ENCODE measurements at regions not wholly inside any gene's neighbourhood (a gene's known extent, or its start where the extent isn't known, plus 50 kb on each side); places are given as distances from the start of the nearest gene placed in this dataset.
"Not testable (repeated sequence)": the region's sequence is repeated elsewhere in the genome, so short reads cannot be mapped to it uniquely, and the experiment has no call there.

DNA sequence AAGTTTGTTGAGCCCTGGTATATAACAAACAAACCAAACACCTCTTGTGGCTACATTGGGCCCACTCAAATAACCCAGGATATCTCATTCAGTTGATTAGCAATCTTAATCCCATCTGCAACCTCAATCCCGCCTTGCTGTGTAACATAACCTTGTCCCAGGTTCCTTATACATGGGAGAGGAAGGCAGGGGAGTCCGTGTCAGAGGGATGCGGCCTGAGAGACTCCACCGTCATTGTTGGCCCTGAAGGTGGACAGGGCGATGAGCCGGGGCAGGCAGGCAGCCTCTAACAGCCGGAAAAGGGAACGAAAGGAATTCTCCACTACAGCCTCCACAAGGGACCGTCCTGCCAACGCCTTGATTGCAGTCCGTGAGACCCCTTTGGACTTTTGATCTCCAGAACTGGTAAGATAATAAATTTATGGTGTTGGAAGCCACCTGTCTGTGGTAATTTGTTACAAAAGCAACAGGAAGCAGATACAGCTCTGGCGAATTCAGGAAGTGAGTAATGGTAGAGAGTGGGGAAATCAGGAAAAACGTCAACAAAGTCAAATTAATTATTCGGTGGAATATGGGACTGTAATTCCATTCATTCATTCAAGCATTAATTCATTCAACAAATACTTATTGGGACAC is 124.5 kb upstream of the SALL4 start:
- Histone ChIP-seq H3K27me3 (ENCODE audit: control insufficient read depth, insufficient read depth, low read length) (no peaks in the 10 kb centered on the region), H3K27ac (ENCODE audit: low read depth, low read length) (no peak overlapping the region), H3K4me3 (ENCODE audit: low read depth, low read length) (no peak overlapping the region), H3K9me3 (ENCODE audit: control insufficient read depth, insufficient read depth, low read length) (no peaks in the 10 kb centered on the region)
- TF ChIP-seq, protein P1, sequence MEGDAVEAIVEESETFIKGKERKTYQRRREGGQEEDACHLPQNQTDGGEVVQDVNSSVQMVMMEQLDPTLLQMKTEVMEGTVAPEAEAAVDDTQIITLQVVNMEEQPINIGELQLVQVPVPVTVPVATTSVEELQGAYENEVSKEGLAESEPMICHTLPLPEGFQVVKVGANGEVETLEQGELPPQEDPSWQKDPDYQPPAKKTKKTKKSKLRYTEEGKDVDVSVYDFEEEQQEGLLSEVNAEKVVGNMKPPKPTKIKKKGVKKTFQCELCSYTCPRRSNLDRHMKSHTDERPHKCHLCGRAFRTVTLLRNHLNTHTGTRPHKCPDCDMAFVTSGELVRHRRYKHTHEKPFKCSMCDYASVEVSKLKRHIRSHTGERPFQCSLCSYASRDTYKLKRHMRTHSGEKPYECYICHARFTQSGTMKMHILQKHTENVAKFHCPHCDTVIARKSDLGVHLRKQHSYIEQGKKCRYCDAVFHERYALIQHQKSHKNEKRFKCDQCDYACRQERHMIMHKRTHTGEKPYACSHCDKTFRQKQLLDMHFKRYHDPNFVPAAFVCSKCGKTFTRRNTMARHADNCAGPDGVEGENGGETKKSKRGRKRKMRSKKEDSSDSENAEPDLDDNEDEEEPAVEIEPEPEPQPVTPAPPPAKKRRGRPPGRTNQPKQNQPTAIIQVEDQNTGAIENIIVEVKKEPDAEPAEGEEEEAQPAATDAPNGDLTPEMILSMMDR (IDR thresholded peaks at IDR 0.05; ENCODE audit: low read depth, low read length), result no peak
- no peak for DNase-seq (ENCODE audit: low read depth, low spot score)
- CTCF ChIA-PET, result no interaction called here
- POLR2A ChIA-PET, result no interaction called here

DNA sequence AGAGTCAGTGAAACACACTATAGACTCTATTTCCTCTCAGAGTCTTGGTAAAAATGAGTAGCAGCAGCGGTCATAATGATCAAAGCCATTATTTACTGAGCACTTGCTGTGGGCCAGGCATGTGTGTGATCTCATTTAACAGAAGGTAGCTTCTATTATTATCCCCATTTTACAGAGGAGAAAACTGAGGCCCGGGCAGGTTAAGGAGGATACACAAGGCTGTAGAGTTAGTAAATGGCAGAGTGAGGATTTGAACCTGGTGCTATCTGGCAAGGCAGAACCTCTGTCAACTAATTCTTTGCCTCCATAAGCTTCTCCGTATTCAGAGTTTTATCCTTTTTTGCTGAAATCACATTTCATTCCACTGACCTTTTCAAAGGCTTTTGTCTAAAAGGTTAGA is 122.2 kb upstream of the SALL4 start:
- ChIA-PET POLR2A (no interaction called here), CTCF (interaction anchor here (1.3 kb wide), 1 partner anchor 125 kb away, joined by 3 read pairs; no protein-coding TSS in a partner anchor)
- no peak for DNase-seq (ENCODE audit: low read depth, low spot score)
- H3K9me3 ChIP-seq (ENCODE audit: control insufficient read depth, insufficient read depth, low read length), result no peaks in the 10 kb centered on the region
- no peaks in the 10 kb centered on the region for H3K27me3 ChIP-seq (ENCODE audit: control insufficient read depth, insufficient read depth, low read length)
- TF ChIP-seq, protein P1 (IDR thresholded peaks at IDR 0.05; ENCODE audit: low read depth, low read length), result no peak
- no peak overlapping the region for H3K27ac ChIP-seq (ENCODE audit: low read depth, low read length)
- no peak overlapping the region for H3K4me3 ChIP-seq (ENCODE audit: low read depth, low read length)

GRCh38 chr20:51923633-51924032 is 121.3 kb upstream of the SALL4 start:
- DNase-seq (ENCODE audit: low read depth, low spot score), result no peak
- TF ChIP-seq, protein P1 (IDR thresholded peaks at IDR 0.05; ENCODE audit: low read depth, low read length), result no peak
- CTCF ChIA-PET, result interaction anchor here (1.0 to 1.3 kb wide), 2 partner anchors 124 kb away, joined by 3 read pairs; no protein-coding TSS in a partner anchor
- POLR2A ChIA-PET, result no interaction called here
- Histone ChIP-seq H3K27ac (ENCODE audit: low read depth, low read length) (no peak overlapping the region), H3K9me3 (ENCODE audit: control insufficient read depth, insufficient read depth, low read length) (no peaks in the 10 kb centered on the region), H3K27me3 (ENCODE audit: control insufficient read depth, insufficient read depth, low read length) (no peaks in the 10 kb centered on the region), H3K4me3 (ENCODE audit: low read depth, low read length) (no peak overlapping the region)

GRCh38 chr20:51922812-51923211 is 120.5 kb upstream of the SALL4 start:
- ChIA-PET POLR2A (interaction anchor here (0.7 kb wide), 1 partner anchor 180 kb away, joined by 3 read pairs; no protein-coding TSS in a partner anchor), CTCF (interaction anchor here (1.0 kb wide), 1 partner anchor 123 kb away, joined by 3 read pairs; no protein-coding TSS in a partner anchor)
- H3K27me3 ChIP-seq (ENCODE audit: control insufficient read depth, insufficient read depth, low read length); H3K4me3 ChIP-seq (ENCODE audit: low read depth, low read length); H3K27ac ChIP-seq (ENCODE audit: low read depth, low read length); DNase-seq (ENCODE audit: low read depth, low spot score); H3K9me3 ChIP-seq (ENCODE audit: control insufficient read depth, insufficient read depth, low read length): not testable (repeated sequence)

DNA sequence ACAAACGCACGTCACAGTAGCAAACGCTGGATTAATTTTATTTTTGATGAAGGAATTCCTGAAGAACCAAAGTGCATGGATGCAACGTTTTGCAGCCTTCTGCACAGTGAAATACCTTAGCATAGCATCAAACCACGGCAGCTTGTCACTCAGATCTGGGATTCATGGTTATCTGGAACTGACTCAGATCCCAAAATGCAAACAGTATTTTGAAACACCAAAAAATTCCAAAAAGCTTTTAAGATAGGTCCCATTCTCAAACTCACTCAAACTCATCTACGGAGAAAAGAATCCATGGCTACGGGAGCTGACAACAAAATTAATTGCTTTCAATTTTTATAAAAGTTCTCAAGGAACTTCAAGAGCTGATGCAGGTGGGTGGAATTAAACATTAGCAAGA is 116.2 kb upstream of the SALL4 start:
- ChIA-PET POLR2A (no interaction called here), CTCF (no interaction called here)
- DNase-seq (ENCODE audit: low read depth, low spot score), result no peak
- TF ChIP-seq, protein P1 (IDR thresholded peaks at IDR 0.05; ENCODE audit: low read depth, low read length), result no peak
- Histone ChIP-seq H3K27me3 (ENCODE audit: control insufficient read depth, insufficient read depth, low read length) (no peaks in the 10 kb centered on the region), H3K9me3 (ENCODE audit: control insufficient read depth, insufficient read depth, low read length) (no peaks in the 10 kb centered on the region), H3K4me3 (ENCODE audit: low read depth, low read length) (no peak overlapping the region), H3K27ac (ENCODE audit: low read depth, low read length) (no peak overlapping the region)
